ENCODE measurements at regions not wholly inside any gene's neighbourhood (a gene's known extent, or its start where the extent isn't known, plus 50 kb on each side); places are given as distances from the start of the nearest gene placed in this dataset.

GRCh38 chr5:124537107-124537506, 209.3 kb downstream of the ZNF608 start:
- TF ChIP-seq POLR2AphosphoS5 (IDR thresholded peaks at IDR 0.05) = no peak
- TF ChIP-seq CTCF (IDR thresholded peaks at IDR 0.05) = no peak
